GM21786 (cell line): ENCODE measurements at regions not wholly inside any gene's neighbourhood (a gene's known extent, or its start where the extent isn't known, plus 50 kb on each side); places are given as distances from the start of the nearest gene placed in this dataset.

Experiments
- ATAC-seq: cut with Tn5 transposase; IDR thresholded peaks from one replicate; pipeline ENCODE4 v1.9.1; 2021; ENCODE audit not compliant: unreplicated experiment

GRCh38 chr12:67794161-67794560, 145.6 kb downstream of the DYRK2 start:
- ATAC-seq = no peak

GRCh38 chr12:67795236-67795635, 146.7 kb downstream of the DYRK2 start:
- no peak for ATAC-seq

- ATAC-seq = no peak
Observed at GRCh38 chr12:67797185-67797741, 148.7 kb downstream of the DYRK2 start.

- ATAC-seq = no peak
Observed at GRCh38 chr12:67797753-67798152, 149.2 kb downstream of the DYRK2 start.

GRCh38 chr12:67798768-67799167, 150.2 kb downstream of the DYRK2 start:
- no peak for ATAC-seq

GRCh38 chr12:67802731-67803130, 154.2 kb downstream of the DYRK2 start:
- ATAC-seq = no peak

GRCh38 chr12:67803278-67803993, 154.9 kb downstream of the DYRK2 start:
- no peak for ATAC-seq

GRCh38 chr12:67804168-67804567, 155.6 kb downstream of the DYRK2 start:
- ATAC-seq = no peak

- ATAC-seq = no peak
Observed at GRCh38 chr12:67807814-67808213, 159.3 kb downstream of the DYRK2 start.

- ATAC-seq = no peak
Observed at GRCh38 chr12:67810166-67810565, 161.6 kb downstream of the DYRK2 start.

- ATAC-seq = no peak
Observed at GRCh38 chr12:67811437-67812361, 163.2 kb downstream of the DYRK2 start.

- no peak for ATAC-seq
Observed at GRCh38 chr12:67813456-67813904, 164.9 kb downstream of the DYRK2 start.

GRCh38 chr12:67816269-67816668, 167.7 kb downstream of the DYRK2 start:
- no peak for ATAC-seq

GRCh38 chr12:67818459-67818903, 169.9 kb downstream of the DYRK2 start:
- no peak for ATAC-seq

- no peak for ATAC-seq
Observed at GRCh38 chr12:67819902-67820301, 169.3 kb upstream of the IFNG-AS1 start.

- ATAC-seq = no peak
Observed at GRCh38 chr12:67820694-67821093, 168.6 kb upstream of the IFNG-AS1 start.

GRCh38 chr12:67822826-67823225, 166.4 kb upstream of the IFNG-AS1 start:
- no peak for ATAC-seq

- no peak for ATAC-seq
Observed at GRCh38 chr12:67826148-67826547, 163.1 kb upstream of the IFNG-AS1 start.

GRCh38 chr12:67826946-67827720, 162.1 kb upstream of the IFNG-AS1 start:
- ATAC-seq = no peak

GRCh38 chr12:67827820-67828383, 161.3 kb upstream of the IFNG-AS1 start:
- no peak for ATAC-seq

- ATAC-seq = no peak
Observed at GRCh38 chr12:67829896-67830295, 159.4 kb upstream of the IFNG-AS1 start.
